HUES6 (cell line): ENCODE measurements at regions not wholly inside any gene's neighbourhood (a gene's known extent, or its start where the extent isn't known, plus 50 kb on each side); places are given as distances from the start of the nearest gene placed in this dataset.

Experiments used
- H3K27ac ChIP-seq: 2 replicates; pipeline ENCODE4 v1.7.0; 2013; ENCODE audit warnings: low read depth, mild to moderate bottlenecking, low read length, inconsistent platforms
- H3K27me3 ChIP-seq: 2 replicates; pipeline ENCODE4 v1.6.1; 2013; ENCODE audit warnings: low read length; ENCODE audit not compliant: control insufficient read depth, insufficient read depth
- H3K36me3 ChIP-seq: 2 replicates; pipeline ENCODE4 v1.6.1; 2013; ENCODE audit warnings: low read length; ENCODE audit not compliant: control insufficient read depth, insufficient read depth
- H3K4me1 ChIP-seq: 2 replicates; pipeline ENCODE4 v1.6.1; 2013; ENCODE audit warnings: low read length; ENCODE audit not compliant: control insufficient read depth, insufficient read depth
- H3K4me3 ChIP-seq: 2 replicates; pipeline ENCODE4 v1.5.1; 2013; ENCODE audit warnings: low read depth, low read length
- H3K9ac ChIP-seq: one replicate; pipeline ENCODE4 v1.6.1; 2013; ENCODE audit warnings: mild to moderate bottlenecking, low read length
- H3K9me3 ChIP-seq: 2 replicates; pipeline ENCODE4 v1.6.1; 2013; ENCODE audit warnings: low read depth, low read length; ENCODE audit not compliant: control insufficient read depth, insufficient read depth

DNA sequence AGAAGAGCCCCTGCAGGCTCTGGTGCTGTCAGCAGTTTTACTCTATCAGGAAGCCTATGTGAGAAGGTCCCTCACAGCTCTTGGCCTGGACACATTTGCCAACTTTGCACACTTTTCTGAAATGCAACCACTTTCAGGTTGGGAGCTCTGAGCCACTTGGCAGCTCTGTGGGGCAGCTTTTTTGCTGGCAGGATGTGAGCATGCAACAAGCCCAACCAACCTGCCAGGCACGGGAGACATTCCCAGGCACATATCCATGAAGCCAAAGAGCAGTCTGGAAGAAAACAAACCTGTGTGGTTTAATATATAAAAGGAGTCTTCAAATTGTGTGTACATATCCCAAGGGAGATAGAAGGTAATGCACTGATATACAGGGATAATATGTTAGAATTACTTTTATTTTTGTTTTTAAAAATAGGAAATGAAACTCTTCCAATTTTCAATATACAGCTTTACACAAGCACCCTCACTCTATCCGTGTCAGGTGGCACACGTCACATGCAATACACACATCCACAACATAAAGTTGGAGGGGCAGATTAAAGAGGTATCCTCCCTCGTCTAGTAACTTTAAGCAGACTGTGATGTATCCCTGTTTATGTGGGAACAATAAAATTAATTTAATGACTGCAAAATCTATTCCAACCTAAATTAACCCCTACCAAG is 57.4 kb upstream of the COX10 start:
- Histone ChIP-seq H3K27ac (no peak overlapping the region), H3K9me3 (peaks cover 8% of the 10 kb centered on the region), H3K36me3 (no peaks in the 10 kb centered on the region), H3K9ac (no peak overlapping the region), H3K4me1 (peaks cover 20% of the 10 kb centered on the region), H3K4me3 (no peak overlapping the region), H3K27me3 (no peaks in the 10 kb centered on the region)

DNA sequence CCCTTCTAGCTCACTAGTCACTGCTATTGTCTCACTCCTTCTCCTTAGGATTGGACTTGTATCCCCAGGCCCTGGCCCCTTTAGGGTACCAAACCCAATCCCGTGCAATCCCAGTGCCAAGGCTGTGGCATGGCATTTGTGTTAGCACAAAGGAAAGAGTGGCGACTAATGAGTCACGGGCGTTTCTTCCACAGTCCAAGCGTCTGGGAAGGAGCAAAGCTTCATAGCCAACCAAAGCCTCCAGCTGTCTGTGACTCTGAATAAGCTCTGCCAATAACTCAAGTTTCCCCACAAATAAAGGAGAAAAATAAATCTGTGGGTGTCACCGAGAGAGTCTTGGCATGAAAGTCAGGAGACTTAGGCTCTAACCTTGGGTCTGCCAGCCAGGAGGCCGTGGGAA is 54.6 kb upstream of the COX10 start:
- no peak overlapping the region for H3K4me3 ChIP-seq
- peaks cover 6% of the 10 kb centered on the region for H3K9me3 ChIP-seq
- H3K36me3 ChIP-seq, result no peaks in the 10 kb centered on the region
- peaks cover 13% of the 10 kb centered on the region for H3K4me1 ChIP-seq
- no peak overlapping the region for H3K9ac ChIP-seq
- H3K27ac ChIP-seq, result no peak overlapping the region
- H3K27me3 ChIP-seq, result no peaks in the 10 kb centered on the region

DNA sequence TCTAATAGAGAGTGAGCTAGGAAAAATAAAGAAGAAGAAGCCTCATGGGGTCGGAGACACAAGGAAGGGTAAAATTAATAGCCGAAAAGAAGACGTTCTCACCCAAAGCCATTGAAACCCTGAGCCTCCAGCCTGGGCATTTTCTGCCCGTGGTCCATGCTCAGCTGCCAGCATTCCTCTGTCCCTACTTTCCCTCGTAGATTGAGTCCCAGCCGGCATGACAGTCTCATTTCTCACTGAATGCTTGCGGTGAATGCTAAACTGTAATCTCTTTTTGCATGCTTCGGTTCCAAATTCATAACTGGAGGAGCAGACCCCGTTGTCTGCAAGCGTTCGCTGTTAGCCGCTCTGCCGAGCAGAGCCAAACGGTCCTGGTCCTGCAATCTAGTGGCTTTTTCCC is 54.0 kb upstream of the COX10 start:
- H3K4me1 ChIP-seq, result peaks cover 7% of the 10 kb centered on the region; the same call in 1 of the 2 replicates
- H3K27me3 ChIP-seq, result no peaks in the 10 kb centered on the region
- no peak overlapping the region for H3K27ac ChIP-seq
- H3K4me3 ChIP-seq, result no peak overlapping the region
- peaks cover 5% of the 10 kb centered on the region for H3K9me3 ChIP-seq
- H3K9ac ChIP-seq, result no peak overlapping the region
- no peaks in the 10 kb centered on the region for H3K36me3 ChIP-seq

DNA sequence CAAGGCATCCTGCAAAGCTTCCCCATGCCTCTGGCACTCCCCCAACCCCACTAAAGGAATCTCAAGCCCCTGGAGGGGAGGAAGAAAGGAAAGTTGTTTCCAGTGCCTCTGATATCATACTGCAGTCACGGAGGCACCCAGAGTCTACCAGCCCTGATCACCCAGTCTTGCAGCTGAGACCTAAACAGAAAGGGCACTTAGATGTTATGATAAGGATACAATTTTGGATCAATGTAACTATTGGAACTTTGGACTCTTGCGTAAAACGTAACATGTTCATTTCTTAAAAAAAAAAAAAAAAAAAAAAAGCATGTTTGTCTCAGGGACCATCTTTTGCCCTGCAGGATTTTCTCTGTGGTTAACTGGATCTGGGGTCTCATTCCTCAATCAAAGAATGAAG is 52.4 kb upstream of the COX10 start:
- Histone ChIP-seq H3K9ac (no peak overlapping the region), H3K36me3 (no peaks in the 10 kb centered on the region), H3K4me3 (no peak overlapping the region), H3K9me3 (no peaks in the 10 kb centered on the region), H3K27me3 (no peaks in the 10 kb centered on the region), H3K4me1 (no peaks in the 10 kb centered on the region), H3K27ac (no peak overlapping the region)

DNA sequence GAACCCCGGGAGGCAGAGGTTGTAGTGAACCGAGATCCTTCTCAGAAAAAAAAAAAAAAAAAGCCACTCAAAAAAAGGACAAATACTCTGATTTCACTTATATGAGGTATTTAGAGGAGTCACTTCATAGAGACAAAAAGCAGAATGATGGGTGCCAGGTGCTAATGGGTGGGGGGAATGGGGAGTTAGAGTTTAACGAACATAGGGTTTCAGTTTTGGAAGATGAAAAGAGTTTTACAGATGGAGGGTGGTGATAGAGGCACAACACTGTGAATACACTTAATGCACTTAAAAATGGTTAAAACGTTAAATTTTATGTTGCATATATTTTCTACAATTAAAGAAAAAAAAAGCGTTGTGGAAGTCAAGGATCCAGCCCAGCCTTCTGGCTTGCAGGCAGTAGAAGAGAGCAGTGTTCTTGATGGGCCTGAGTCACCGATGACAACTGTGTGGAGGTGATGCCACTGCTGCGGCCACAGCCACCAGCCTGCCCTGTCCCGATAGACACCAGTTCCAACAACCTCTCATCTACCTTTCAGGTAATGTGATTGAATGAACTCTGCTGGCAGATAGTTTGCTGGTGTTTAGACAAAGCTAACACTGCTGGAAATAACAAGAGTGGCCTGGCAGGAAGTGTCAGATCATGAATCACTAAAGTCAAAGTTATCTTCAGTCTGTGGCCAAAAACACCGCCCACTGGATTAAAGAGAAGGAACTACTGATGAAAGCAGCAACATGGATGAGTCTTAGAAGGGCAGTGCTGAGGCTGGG is 49.9 kb upstream of the COX10 start:
- Histone ChIP-seq H3K9ac (no peak overlapping the region), H3K4me3 (no peak overlapping the region), H3K9me3 (no peaks in the 10 kb centered on the region), H3K27me3 (no peaks in the 10 kb centered on the region), H3K4me1 (no peaks in the 10 kb centered on the region), H3K27ac (no peak overlapping the region), H3K36me3 (no peaks in the 10 kb centered on the region)
